ENCODE measurements at regions not wholly inside any gene's neighbourhood (a gene's known extent, or its start where the extent isn't known, plus 50 kb on each side); places are given as distances from the start of the nearest gene placed in this dataset.
"Not testable (repeated sequence)": the region's sequence is repeated elsewhere in the genome, so short reads cannot be mapped to it uniquely, and the experiment has no call there.

DNA sequence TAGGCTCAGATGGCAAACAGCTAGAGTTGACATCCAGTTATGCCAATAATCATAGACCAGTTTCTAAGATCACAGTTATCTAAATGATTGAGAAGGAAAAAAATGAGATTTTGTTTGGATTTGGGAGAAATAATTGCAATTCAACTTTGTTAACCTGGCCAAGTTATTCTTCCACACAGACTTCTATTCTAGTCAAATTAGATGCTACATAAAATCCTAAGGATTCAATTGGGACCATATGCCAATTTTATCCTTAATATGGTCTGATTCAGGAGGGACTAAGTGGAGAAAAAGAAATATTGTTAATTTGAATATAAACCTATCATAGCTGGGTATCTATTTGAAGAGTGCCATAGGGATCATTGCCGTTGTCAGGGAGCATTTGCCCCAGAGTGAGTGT is 178.3 kb upstream of the SLC7A11 start:
- DNase-seq: no peak

DNA sequence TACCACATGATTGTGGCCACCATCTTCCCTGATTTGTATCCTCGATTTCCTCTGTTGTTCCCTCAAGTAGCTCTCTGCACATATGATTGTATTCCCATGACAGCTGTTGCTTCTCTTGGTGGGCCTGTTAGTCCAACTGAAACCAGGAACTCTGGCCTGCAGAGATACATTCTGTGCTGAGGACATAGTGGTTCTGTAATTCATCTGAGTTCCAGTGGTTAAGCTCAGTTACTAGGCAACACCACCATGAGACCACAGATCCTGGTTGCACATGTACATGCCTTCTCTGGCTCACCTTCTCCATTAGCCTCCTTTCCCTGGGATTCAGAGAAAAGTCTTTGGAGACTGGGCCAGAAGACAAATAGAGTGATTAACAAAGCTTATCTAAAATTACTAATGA is 172.1 kb upstream of the SLC7A11 start:
- no peak for DNase-seq

DNA sequence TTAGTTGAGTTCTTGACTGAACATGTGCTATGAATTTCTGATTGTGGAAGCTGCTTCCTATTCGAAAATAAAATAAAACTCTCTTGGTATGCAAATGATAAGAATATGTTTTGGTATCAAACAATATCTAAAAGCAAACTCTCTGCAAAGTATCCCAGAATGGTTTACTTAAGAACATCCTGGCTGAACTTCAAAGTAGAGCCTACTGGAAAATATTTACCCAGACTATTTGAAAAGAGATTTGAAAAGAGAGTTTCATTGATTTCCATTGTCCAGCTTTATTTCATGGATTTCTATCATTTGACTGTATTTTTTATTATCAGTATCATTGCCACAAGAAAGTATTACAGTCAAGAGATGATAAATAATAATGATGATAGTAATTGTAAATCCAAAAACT is 171.1 kb upstream of the SLC7A11 start:
- DNase-seq: no peak

DNA sequence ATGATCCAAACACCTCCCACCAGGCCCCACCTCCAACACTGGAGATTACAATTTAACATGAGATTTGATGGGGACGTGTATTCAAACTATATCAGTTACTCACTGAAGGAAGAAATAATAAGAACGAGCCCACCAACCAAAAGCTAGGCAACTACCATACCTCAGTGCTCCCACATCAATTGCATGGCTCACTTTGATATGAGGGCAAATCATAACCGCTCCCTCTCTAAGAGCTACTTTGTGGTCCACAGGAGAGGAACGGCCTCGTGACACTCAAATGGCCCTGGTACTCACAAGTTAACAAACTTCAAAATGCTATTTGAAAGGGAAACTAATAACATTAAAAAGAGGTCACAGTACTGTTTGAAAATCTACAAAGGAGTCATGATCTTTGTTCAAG is 170.7 kb upstream of the SLC7A11 start:
- DNase-seq: no peak

DNA sequence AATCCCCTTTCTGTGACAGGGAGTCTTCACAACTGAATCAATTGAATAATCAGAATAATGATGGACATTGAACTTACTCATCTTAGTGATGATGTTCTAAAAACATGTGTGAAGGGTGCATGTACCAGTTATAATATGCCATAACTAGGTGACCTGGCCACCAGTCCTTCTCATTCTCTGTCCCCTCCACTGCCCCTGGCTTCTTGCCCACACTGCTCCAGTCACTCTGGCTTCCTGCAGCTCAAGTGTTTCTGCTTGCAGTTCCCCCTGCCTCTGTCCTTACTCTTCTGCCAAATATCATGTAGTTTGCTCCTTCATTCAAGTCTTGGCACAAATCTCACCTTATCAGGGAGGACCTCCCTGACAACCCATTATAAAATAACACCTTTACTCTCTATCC is 168.1 kb upstream of the SLC7A11 start:
- DNase-seq: no peak

DNA sequence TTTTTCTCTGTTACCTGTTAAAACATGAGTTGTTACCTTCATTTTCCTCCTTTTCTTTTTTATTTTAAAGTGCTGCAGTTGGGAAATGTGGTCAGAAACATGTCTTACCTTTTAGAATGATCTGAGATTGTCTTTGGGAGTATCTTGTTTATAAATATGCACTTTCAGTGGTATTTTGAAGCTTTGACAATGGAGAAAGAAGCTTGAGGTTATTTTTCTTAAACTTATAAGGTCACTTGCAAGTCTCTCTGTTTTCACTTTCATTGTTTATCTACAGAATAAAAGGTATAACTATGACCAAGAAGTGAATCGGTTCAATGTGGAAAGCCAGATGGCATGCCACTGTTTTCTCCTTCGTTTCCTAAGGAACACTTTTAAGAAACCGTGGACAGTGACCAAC is 167.5 kb upstream of the SLC7A11 start:
- no peak for DNase-seq

DNA sequence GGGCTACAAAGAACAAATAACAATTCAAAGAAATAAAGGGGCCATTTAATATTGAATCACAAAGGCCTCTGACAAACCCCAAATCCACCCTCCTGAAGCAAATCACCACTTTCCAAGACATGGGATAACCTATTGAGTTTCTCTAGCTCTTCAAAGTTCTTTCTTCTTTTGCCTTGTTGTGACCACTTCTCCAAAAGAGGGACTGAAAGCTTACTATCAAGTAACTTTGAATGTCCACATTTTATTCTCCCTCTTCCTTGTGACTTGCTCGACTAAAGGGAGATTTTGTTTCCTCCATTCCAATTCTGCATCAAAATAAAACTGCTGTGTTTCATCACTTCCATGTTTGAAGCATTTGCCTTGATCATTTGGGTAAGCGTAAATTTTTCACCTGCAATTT is 166.6 kb upstream of the SLC7A11 start:
- no peak for DNase-seq

DNA sequence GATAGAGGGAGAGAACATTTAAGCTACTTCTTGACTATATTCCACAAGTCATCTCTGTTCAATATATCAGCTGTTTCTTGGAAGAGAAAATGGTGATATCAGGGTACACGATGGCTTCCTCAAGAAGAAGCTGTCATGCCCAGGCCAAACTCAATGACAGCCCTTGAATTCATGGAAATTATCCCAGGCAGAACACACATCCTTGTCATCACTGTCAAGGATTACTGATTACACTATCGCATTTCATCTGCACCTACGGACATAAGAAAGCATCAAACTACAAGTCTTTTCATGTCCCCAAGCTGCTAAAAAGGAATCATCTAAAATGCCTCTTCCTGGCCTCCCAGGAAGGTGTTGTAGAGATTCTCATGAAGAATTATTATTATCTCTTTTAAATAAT is 165.2 kb upstream of the SLC7A11 start:
- no peak for DNase-seq

DNA sequence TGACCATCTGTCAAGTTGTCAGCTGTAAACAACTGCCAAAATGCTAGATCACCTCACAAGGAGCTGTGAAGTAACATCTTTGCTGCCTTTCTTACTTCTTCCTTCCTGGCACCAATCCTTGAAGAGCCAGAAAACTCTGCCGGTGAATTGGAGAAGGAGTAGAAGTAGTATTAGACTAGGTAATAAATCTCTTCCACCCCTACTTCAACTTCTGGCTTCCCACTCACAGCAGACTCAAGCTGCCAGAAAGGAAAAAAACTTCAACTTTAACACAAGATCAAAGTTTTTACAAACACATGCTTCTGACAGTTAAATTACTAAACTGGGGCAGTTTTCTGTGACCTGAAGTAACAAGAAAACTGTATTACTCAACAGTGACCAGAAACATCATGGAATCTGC is 164.7 kb upstream of the SLC7A11 start:
- no peak for DNase-seq

DNA sequence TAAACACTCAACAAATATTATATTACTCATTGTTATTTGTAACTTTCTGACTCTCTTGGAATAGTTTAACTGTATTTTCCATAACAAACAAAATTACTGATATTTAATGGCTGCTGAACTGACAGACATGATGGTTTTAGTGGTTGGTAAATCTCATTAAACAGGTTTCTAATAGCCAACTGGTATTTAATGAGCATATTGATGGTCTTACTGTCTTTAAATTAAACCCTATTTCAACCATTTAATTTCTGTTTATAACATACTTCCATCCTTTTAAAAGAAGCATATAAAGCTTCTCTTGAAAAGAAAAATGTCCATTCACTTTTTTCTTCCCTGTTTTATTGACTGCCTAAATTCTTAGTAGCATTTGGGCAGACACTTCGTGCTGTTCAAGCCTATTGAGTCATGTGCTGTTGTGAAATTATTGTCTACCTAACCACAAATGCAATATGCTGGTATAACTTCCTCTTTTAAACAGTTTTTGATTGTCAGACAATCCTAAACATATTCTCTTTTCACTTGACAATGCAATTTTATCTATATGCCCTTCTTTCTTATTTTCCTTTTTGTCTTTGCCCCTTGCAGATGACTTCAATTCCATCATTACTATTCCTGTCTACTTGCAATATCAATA is 163.9 kb upstream of the SLC7A11 start:
- no peak for DNase-seq

DNA sequence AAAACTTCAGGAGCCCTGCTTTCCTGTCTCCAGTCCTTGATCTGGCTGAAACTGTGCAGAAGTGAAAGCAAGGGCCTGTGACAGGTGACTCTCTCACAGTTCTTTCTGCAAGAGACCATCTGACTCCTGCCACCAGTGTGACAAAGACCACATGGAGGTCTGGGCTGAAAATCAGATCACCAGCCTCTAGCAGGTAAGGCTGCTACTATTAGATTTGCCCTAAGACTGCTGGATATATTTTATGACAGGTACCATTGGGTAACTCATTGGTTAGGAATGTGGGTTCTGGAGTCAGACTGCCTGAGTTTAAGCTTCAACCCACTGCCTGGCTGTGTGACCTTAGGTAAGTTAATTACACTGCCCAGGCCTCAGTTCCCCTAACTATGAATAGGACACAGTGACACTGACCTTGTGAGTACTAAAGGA is 163.3 kb upstream of the SLC7A11 start:
- DNase-seq: no peak

DNA sequence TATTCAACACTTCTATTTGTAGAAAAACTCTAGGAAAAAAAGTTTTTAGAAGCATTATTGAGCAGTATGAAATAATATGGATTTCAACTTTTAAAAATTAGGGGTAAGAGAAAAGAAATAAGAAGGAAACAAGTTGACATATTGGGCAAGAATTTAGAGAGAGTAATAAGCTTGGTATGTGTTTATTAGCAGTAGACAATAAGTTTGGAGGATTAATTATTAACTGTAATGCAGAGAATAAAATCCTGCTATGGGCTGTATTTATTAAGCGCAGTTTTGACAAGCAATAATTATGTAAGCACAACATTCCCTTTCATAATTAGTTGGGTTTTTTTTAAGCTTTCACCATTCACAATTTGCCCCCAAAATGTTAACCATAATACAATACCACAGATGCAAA is 162.7 kb upstream of the SLC7A11 start:
- no peak for DNase-seq

DNA sequence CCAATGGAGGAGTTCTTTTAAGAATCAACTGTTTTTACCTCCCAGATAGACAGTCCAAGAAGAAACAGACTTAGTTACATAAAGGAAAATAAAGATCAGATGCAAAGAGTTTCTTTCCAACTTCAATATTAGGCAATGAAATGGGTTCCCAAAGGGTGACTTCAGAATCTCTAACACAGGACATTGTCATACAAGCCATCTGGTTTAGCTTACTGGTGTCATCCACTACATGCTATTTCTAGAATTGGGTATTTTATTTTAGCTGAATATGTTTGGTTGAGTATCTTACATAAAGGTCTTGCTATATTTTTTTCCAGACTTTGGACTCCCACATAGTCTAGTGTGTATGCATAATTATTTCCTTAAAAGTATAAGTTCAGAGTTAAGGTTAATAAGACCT is 162.1 kb upstream of the SLC7A11 start:
- DNase-seq: no peak

DNA sequence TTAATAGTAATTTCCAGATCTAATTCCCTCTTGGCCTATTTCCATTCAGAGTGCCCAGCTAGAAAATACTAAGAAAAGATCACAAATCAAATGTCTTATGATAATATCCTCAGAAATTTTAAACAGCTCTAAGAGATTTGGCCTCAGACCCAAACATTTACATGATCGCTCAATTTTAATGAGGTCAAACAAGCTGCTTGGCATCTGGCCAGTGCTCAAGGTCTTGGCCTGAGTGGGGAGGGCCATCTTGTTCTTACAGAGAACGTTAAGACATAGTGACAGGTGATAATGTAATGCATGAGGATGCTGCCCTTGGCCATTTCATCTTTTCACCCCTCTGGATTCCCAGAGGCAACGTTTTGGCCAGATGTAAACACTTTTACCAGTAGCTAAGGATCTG is 159.2 kb upstream of the SLC7A11 start:
- no peak for DNase-seq

DNA sequence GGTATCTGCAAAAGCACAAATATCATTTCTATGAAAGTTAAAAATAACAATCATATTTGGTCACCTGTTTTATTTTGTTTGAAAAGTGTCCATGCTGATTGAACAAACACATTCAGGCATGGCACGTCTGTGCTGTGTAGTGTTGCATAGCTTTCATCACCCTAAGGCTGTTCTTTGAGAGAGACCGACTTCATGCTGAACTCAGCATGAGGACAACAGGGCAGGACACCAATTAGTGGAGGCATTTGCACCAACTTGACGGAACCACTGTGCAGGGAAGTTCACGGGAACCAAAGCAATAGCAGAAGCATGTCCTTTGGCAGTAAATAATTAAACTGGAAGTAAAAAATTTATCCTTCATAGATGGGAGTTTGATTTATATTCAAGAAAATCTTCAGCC is 158.4 kb upstream of the SLC7A11 start:
- no peak for DNase-seq

DNA sequence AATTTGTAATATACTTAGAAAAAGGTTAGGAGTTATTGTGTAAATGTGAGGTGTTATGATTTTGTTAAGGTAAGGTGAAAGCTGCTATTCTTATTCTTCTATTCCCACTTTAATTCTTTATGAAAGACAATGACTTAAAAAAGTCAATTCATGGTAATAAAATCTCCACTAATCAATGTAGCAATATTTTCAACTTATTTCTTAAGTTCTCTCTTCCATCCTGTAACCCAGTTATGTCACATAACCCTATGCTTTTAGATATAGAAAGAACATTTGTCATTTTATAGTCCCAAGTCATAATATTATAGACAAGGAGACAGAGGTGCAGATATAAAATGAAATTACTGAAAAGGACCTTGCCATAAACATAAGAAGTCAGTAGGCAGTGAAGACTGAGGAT is 157.9 kb upstream of the SLC7A11 start:
- DNase-seq: no peak

DNA sequence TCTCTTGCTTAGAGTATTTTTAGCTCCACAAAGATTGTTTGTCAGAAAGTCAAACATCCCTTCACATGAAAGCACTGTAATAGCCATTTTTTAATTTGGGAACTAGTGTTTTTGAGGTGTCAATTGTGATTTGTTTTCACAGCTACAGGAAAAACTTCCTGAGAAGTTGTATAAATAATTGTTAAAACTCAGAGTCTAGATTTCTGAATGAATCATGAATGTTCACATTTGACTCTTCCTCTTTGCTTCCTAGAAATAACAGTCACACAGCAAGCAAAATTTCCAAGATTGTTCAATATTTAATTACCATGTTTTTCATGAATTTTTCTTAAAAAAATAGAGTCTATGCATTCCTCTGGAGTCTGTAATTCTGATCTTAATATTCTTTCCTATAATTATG is 156.9 kb upstream of the SLC7A11 start:
- DNase-seq: no peak

DNA sequence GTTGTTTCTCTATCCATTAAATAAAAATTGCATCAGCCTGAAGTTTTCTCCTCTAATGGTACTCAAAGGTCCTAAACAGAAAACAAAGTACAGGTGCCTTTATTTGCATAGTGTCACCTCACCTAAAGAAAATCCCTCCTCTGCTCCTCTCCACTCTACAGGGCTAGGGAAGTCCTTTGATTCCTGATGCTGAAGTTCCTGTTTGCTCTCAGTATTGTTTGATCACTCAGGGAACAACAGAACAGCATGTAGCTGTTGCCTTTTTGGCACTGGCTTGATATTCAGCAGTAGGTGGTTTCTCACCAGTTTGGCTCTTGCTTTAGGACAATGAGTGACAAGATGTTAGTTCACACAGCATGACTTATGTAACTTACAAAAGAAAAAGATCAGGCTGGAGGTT is 156.2 kb upstream of the SLC7A11 start:
- DNase-seq: no peak

DNA sequence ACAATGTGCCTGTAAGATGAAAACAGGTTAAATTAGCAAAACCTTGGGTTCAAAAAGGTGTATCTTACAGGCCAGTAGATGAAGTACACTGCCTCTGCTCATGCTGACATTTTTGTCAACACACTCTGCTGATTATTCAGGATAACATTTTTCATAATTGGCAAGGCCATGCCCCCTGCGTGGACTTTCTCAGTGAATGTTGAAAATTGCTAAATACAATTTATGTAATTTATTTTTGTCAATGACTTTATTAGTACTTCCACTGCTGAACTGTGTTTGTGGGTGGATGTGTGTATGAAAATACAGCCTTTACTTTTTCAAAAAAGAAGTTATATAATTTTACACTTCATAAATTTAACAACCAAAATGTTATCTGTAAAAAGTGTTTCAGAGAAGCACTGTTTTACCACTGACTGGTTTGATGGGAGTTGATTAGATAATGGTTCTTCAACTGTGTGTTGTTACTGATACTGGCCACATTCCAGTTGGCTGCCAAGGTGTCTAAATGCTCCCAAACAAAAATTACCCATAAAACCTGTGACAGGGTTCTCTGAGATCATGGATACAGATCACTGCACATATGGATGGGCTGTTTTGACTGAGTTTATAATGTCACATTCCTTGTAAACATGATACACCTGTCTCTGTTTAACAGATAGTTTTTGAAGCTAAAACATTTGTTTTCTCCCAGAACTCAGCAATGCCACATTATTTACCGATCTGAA is 151.9 kb upstream of the SLC7A11 start:
- no peak for DNase-seq

DNA sequence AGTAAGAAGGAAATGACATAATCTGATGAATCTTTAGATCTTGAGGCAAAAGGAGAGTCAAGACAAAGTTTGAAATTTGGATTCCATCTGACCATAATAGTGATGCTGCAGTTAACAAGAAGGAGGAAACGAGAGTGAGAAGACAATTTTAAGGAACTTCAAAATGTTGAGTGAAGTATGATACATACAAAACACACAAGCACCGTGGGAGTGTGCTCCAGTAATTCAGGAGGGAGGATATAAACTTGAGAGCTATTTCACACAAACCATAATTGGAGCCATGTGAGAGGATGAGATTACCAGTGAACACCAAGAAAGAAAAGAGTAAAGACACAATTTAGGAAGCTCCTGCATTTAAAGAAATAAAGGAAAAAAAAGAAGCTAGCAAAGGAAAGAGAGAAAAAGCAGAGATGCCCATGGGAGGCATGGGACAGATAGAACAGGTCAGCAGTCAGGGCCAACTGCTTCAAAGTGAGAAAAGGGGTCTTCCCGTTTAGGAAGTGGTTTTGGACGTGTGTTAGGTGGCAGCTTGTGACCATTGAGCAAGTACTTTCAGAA is 150.7 kb upstream of the SLC7A11 start:
- no peak for DNase-seq

DNA sequence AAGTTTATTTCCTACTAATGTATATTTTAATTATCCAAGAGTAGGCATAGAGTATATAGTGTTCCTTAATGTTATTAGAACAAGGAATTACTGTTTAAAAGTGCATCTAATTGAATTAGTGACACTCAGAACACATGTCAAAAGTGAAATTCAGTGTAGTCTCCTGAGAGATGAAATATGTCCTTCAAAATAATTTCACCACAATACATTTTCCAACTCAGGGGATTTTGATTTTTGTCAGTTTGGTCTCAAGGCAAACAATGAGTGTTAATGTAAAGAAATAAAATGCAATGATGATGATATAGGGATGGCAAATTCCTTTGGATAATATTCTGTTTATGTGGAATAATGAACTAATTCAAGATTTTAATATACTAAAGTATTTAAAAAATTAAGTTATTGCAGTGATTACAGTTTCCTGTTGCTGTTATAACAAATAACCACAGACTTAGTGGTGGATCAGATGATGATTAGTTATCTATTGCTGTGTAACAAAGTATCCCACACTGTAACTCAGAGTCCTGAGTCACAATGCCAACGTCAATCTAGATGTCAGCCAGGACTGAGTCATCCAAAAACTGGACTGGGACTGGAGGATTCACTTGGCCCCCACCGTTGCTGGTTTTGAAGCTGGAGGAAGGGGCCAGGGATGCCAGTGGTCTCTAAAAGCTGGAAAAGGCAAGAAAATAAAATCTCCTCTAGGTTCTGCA is 148.0 kb upstream of the SLC7A11 start:
- no peak for DNase-seq

DNA sequence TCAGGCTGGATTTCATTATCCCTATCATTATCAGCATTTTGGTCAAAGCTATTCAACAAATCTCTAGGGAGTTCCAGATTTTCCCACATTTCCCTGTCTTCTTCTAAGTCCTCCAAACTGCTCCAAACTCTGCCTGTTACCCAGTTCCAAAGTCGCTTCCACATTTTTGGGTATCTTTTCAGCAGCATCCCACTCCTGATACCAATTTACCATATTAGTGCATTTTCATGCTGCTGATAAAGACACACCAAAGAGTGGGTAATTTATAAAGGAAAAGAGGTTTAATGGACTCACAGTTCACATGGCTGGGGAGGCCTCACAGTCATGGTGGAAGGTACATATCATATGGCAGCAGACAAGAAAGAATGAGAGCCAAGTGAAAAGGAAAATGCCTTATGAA is 132.8 kb upstream of the SLC7A11 start:
- no peak for DNase-seq

DNA sequence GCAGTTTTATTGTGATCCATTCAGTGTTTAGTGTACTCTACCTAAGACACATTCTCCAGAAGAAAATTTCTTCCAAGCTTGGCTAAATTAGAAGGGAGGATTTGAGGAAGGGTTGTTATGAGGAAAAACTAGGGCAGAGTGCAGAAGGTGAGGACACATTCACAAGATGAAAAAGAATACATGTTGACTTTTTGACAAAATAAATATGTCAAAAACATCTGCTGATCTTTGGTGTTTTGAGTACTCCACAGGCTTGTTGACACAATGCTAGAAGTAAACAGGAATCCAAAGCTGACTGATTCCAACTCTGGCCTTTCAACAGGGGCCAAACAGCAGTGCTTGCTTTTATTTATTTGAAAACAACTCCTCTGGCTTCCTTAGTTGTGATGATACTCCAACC is 125.8 kb upstream of the SLC7A11 start:
- DNase-seq: no peak

DNA sequence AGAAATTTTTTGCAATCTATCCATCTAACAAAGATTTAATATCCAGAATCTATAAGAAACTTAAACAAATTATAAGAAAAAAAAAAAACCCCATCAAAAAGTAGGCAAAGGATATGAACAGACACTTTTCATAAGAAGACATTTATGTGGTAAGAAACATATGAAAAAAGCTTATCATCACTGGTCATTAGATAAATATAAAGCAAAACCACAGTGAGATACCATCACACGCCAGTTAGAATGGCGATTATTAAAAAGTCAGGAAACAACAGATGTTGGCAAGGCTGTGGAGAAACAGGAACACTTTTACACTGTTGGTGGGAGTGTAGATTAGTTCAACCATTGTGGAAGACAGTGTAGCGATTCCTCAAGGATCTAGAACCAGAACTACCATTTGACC is 110.3 kb upstream of the SLC7A11 start:
- not testable (repeated sequence) for DNase-seq

Data from amniotic stem cell (primary cell).